Colonic mucosa (tissue), 4 donors: ENCODE measurements at regions not wholly inside any gene's neighbourhood (a gene's known extent, or its start where the extent isn't known, plus 50 kb on each side); places are given as distances from the start of the nearest gene placed in this dataset.

Experiments
- DNase-seq: peaks from one replicate; pipeline ENCODE4 v3.0.0-alpha.2; 2020
- H3K27ac ChIP-seq: fragments of 200-600 bp; one replicate; pipeline ENCODE4 v1.8.0; 2021
- H3K27me3 ChIP-seq: fragments of 200-600 bp; one replicate; pipeline ENCODE4 v1.8.0; 2021
- H3K36me3 ChIP-seq: fragments of 200-600 bp; one replicate; pipeline ENCODE4 v1.8.0; 2021
- H3K4me1 ChIP-seq: fragments of 200-600 bp; one replicate; pipeline ENCODE4 v1.8.0; 2021; ENCODE audit warnings: mild to moderate bottlenecking
- H3K4me3 ChIP-seq: fragments of 200-600 bp; one replicate; pipeline ENCODE4 v1.8.0; 2021
- H3K9ac ChIP-seq, 2 donors: one replicate each; pipeline ENCODE4 v1.7.0; 2013; ENCODE audit warnings: control low read depth in 2 of 2, low read depth in 2 of 2, low read length in 2 of 2
- H3K9me3 ChIP-seq: fragments of 200-600 bp; one replicate; pipeline ENCODE4 v1.8.0; 2021
- intact Hi-C: fragments of 100-400 bp; cut with DNase I; formaldehyde crosslinking; loops from one replicate; pipeline ENCODE4 v1.14.1; 2022
- TF ChIP-seq, protein P1 (sequence below): fragments of 200-600 bp; IDR thresholded peaks from one replicate; pipeline ENCODE4 v1.8.0; 2022; ENCODE audit warnings: antibody characterized with exemption, mild to moderate bottlenecking
- donor health status: healthy.
- donor health status: DM: no; HTN: no; CAD: no.
- donor health status: DM: no; HTN: no; CAD: no.

GRCh38 chr4:23361453-23361852 is 528.4 kb downstream of the PPARGC1A start:
- no peak for DNase-seq
- no peaks in the 10 kb centered on the region for H3K4me1 ChIP-seq
- no peaks in the 10 kb centered on the region for H3K9me3 ChIP-seq
- H3K9ac ChIP-seq = no peak overlapping the region
- no peaks in the 10 kb centered on the region for H3K27me3 ChIP-seq
- TF ChIP-seq, protein P1, sequence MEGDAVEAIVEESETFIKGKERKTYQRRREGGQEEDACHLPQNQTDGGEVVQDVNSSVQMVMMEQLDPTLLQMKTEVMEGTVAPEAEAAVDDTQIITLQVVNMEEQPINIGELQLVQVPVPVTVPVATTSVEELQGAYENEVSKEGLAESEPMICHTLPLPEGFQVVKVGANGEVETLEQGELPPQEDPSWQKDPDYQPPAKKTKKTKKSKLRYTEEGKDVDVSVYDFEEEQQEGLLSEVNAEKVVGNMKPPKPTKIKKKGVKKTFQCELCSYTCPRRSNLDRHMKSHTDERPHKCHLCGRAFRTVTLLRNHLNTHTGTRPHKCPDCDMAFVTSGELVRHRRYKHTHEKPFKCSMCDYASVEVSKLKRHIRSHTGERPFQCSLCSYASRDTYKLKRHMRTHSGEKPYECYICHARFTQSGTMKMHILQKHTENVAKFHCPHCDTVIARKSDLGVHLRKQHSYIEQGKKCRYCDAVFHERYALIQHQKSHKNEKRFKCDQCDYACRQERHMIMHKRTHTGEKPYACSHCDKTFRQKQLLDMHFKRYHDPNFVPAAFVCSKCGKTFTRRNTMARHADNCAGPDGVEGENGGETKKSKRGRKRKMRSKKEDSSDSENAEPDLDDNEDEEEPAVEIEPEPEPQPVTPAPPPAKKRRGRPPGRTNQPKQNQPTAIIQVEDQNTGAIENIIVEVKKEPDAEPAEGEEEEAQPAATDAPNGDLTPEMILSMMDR = no peak
- no peak overlapping the region for H3K27ac ChIP-seq
- no peaks in the 10 kb centered on the region for H3K36me3 ChIP-seq
- H3K4me3 ChIP-seq = no peak overlapping the region
- intact Hi-C loops = no loop called here

GRCh38 chr4:23360718-23361117 is 529.1 kb downstream of the PPARGC1A start:
- H3K9me3 ChIP-seq = no peaks in the 10 kb centered on the region
- no peak overlapping the region for H3K27ac ChIP-seq
- DNase-seq = no peak
- TF ChIP-seq, protein P1 = no peak
- H3K9ac ChIP-seq = no peak overlapping the region
- H3K4me3 ChIP-seq = no peak overlapping the region
- intact Hi-C loops = no loop called here
- H3K27me3 ChIP-seq = no peaks in the 10 kb centered on the region
- H3K4me1 ChIP-seq = no peaks in the 10 kb centered on the region
- no peaks in the 10 kb centered on the region for H3K36me3 ChIP-seq

- intact Hi-C loops = no loop called here
- Histone ChIP-seq H3K36me3 (no peaks in the 10 kb centered on the region), H3K4me1 (no peaks in the 10 kb centered on the region), H3K9ac (no peak overlapping the region), H3K27me3 (no peaks in the 10 kb centered on the region), H3K9me3 (no peaks in the 10 kb centered on the region), H3K4me3 (no peak overlapping the region), H3K27ac (no peak overlapping the region)
- DNase-seq = no peak
- TF ChIP-seq, protein P1 = no peak
Observed at GRCh38 chr4:23355258-23355657, 534.6 kb downstream of the PPARGC1A start.

DNA sequence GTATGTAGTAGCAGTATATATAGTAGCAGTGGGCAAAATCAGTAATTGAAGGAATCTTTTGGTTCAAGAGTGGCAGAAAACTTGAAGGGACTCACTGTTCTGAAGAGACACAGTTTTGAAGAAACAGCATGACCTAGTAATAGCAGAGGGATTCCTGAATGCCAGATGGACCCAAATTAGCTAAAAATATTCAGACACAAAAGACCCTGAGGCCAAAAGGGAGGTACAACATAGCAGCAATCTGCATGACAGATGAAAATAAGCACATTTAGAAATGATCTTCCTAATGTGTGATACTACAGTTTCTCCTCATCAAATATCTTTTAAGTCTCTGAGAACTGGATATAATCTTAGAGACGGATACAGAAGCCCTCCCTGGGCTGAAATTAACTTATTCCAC is 536.6 kb downstream of the PPARGC1A start:
- H3K9ac ChIP-seq = no peak overlapping the region
- H3K36me3 ChIP-seq = no peaks in the 10 kb centered on the region
- H3K27me3 ChIP-seq = no peaks in the 10 kb centered on the region
- no peak overlapping the region for H3K27ac ChIP-seq
- H3K4me3 ChIP-seq = no peak overlapping the region
- no peaks in the 10 kb centered on the region for H3K9me3 ChIP-seq
- TF ChIP-seq, protein P1 = no peak
- intact Hi-C loops = no loop called here
- no peaks in the 10 kb centered on the region for H3K4me1 ChIP-seq
- DNase-seq = no peak

DNA sequence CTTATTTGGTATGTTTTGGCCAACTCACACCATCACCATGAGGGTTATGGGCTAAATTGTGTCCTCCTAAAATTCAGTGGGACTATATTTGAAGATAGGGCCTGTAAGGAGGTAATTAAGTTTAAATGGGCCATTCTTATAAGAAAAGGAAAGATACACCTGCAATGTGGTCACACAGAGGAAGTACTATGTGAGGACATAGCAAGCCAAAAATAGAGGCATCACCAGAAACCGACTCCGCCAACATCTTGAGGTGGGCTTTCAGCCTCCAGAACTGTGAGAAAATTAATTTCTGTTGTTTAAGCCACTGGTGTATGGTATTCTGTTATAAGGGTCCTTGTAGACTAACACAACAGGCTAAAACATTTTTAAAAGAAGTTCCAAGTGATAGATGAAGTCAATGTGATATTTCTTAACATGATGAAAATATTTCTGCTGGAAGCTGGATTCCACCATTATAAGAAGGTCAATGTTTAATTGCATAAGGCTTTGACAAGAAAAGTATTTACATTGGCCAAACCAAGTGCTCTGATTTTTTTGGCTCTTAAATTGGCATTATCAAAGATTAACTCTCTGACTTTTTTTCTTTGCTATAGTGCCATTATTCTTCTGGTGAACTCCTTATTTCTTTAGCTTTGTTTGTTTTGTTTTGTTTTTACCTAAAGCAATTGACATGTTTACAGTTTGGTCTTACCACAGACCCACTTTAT is 540.9 kb downstream of the PPARGC1A start:
- no peaks in the 10 kb centered on the region for H3K27me3 ChIP-seq
- no peak overlapping the region for H3K4me3 ChIP-seq
- no peaks in the 10 kb centered on the region for H3K4me1 ChIP-seq
- H3K9ac ChIP-seq = no peak overlapping the region
- H3K27ac ChIP-seq = no peak overlapping the region
- TF ChIP-seq, protein P1 = no peak
- DNase-seq = no peak
- H3K36me3 ChIP-seq = no peaks in the 10 kb centered on the region
- H3K9me3 ChIP-seq = no peaks in the 10 kb centered on the region
- intact Hi-C loops = no loop called here
